HG02970 (cell line): ENCODE measurements at regions not wholly inside any gene's neighbourhood (a gene's known extent, or its start where the extent isn't known, plus 50 kb on each side); places are given as distances from the start of the nearest gene placed in this dataset.
A peak's percentile ranks its signal among the peaks of the same experiment; 100 is the strongest.

ENCODE experiments used
- ATAC-seq: cut with Tn5 transposase; IDR thresholded peaks from one replicate; pipeline ENCODE4 v1.9.1; 2021; ENCODE audit warnings: mild to moderate bottlenecking, moderate library complexity, moderate number of reproducible peaks; ENCODE audit not compliant: unreplicated experiment, low FRiP score

- ATAC-seq = no peak
These were observed 603.9 kb upstream of the FANCL start for GRCh38 chr2:58845011-58845410.

- no peak for ATAC-seq
These were observed 601.5 kb upstream of the FANCL start for GRCh38 chr2:58842501-58843155.

GRCh38 chr2:58834404-58834803, 593.3 kb upstream of the FANCL start:
- ATAC-seq = no peak

- no peak for ATAC-seq
These were observed 585.7 kb upstream of the FANCL start for GRCh38 chr2:58826795-58827194.

- ATAC-seq = no peak
These were observed 571.7 kb upstream of the FANCL start for GRCh38 chr2:58812771-58813344.

GRCh38 chr2:58805126-58805525, 564.0 kb upstream of the FANCL start:
- ATAC-seq = no peak

- ATAC-seq = no peak
These were observed 562.1 kb upstream of the FANCL start for GRCh38 chr2:58803192-58803591.

GRCh38 chr2:58800881-58801280, 559.8 kb upstream of the FANCL start:
- ATAC-seq = no peak

- ATAC-seq = no peak
These were observed 557.6 kb upstream of the FANCL start for GRCh38 chr2:58798676-58799208.

GRCh38 chr2:58796239-58796910, 555.2 kb upstream of the FANCL start:
- ATAC-seq = no peak

- ATAC-seq = no peak
These were observed 553.8 kb upstream of the FANCL start for GRCh38 chr2:58794916-58795315.

GRCh38 chr2:58794103-58794502, 553.0 kb upstream of the FANCL start:
- no peak for ATAC-seq

GRCh38 chr2:58788402-58788801, 547.3 kb upstream of the FANCL start:
- peak; percentile 73 for ATAC-seq

- ATAC-seq = no peak
These were observed 529.7 kb upstream of the FANCL start for GRCh38 chr2:58770846-58771245.

GRCh38 chr2:58769864-58770234, 528.7 kb upstream of the FANCL start:
- ATAC-seq = no peak

GRCh38 chr2:58769111-58769863, 528.2 kb upstream of the FANCL start:
- no peak for ATAC-seq

GRCh38 chr2:58768715-58769080, 527.6 kb upstream of the FANCL start:
- ATAC-seq = no peak

GRCh38 chr2:58767828-58768714, 526.9 kb upstream of the FANCL start:
- ATAC-seq = no peak

- no peak for ATAC-seq
These were observed 523.4 kb upstream of the FANCL start for GRCh38 chr2:58764338-58765104.
